Uterus (tissue), 3 donors: ENCODE measurements at regions not wholly inside any gene's neighbourhood (a gene's known extent, or its start where the extent isn't known, plus 50 kb on each side); places are given as distances from the start of the nearest gene placed in this dataset.
A peak's percentile ranks its signal among the peaks of the same experiment; 100 is the strongest.

Experiments
- DNase-seq, 2 donors: peaks; one replicate each; pipeline ENCODE4 v3.0.0-alpha.2; 2019 to 2020
- H3K27ac ChIP-seq, 2 donors: fragments of 200-600 bp; sonication (generic); 1 replicate in 1 of 2; 2 replicates in 1 of 2; pipeline ENCODE4 v1.5.1; 2016 to 2018
- H3K27me3 ChIP-seq, 2 donors: fragments of 200-600 bp; sonication (generic); one replicate each; pipeline ENCODE4 v1.5.1; 2018 to 2019; ENCODE audit warnings: control low read depth in 1 of 2
- H3K36me3 ChIP-seq, 2 donors: fragments of 200-600 bp; sonication (generic); one replicate each; pipeline ENCODE4 v1.5.1; 2019; ENCODE audit warnings: control low read depth in 1 of 2
- H3K4me1 ChIP-seq, 2 donors: fragments of 200-600 bp; sonication (generic); one replicate each; pipeline ENCODE4 v1.5.1; 2018 to 2019; ENCODE audit warnings: control low read depth in 1 of 2
- H3K4me3 ChIP-seq, 2 donors: fragments of 200-600 bp; sonication (generic); 1 replicate in 1 of 2; 2 replicates in 1 of 2; pipeline ENCODE4 v1.5.1; 2018 to 2019; ENCODE audit warnings: mild to moderate bottlenecking in 1 of 2
- H3K9me3 ChIP-seq, 2 donors: fragments of 200-600 bp; sonication (generic); one replicate each; pipeline ENCODE4 v1.5.1; 2019; ENCODE audit warnings: control low read depth in 1 of 2
- CTCF ChIP-seq, 4 experiments: fragments of 200-600 bp in 2 of 4; fragments of 450-650 bp in 2 of 4; sonication (generic) in 2 of 4; IDR thresholded peaks; one replicate each; pipeline ENCODE4 v1.5.1; 2016 to 2019; ENCODE audit warnings: antibody characterized with exemption in 4 of 4, mild to moderate bottlenecking in 2 of 4, moderate library complexity in 1 of 4
- POLR2A ChIP-seq, 2 donors: fragments of 450-650 bp; IDR thresholded peaks; one replicate each; pipeline ENCODE4 v1.6.1; 2016; ENCODE audit warnings: antibody characterized with exemption in 2 of 2, mild to moderate bottlenecking in 1 of 2, moderate library complexity in 1 of 2
- intact Hi-C: fragments of 100-400 bp; cut with DNase I; formaldehyde crosslinking; loops from one replicate; pipeline ENCODE4 v1.15.1; 2023; ENCODE audit warnings: low total_unique reads
- donor health status: DM: yes; HTN: yes; CAD: no.

- intact Hi-C loops, result no loop called here
- H3K27ac ChIP-seq, result no peak overlapping the region
- H3K9me3 ChIP-seq, result no peaks in the 10 kb centered on the region
- no peak overlapping the region for H3K4me3 ChIP-seq
- H3K36me3 ChIP-seq, result no peaks in the 10 kb centered on the region
- DNase-seq, result no peak
- H3K27me3 ChIP-seq, result peaks cover 0 to 7% of the 10 kb centered on the region in 2 donors
- no peaks in the 10 kb centered on the region for H3K4me1 ChIP-seq
- TF ChIP-seq CTCF (IDR thresholded peaks at IDR 0.05), result no peak
- TF ChIP-seq POLR2A (IDR thresholded peaks at IDR 0.05), result no peak
Observed at GRCh38 chr1:208648146-208648545, 404.0 kb upstream of the PLXNA2 start.

- intact Hi-C loops, result no loop called here
- DNase-seq, result peak; percentile 16 to 19
- Histone ChIP-seq H3K27ac (no peak overlapping the region), H3K9me3 (no peaks in the 10 kb centered on the region), H3K4me3 (no peak overlapping the region), H3K36me3 (no peaks in the 10 kb centered on the region), H3K27me3 (peaks cover 0 to 7% of the 10 kb centered on the region in 2 donors), H3K4me1 (no peaks in the 10 kb centered on the region)
- TF ChIP-seq CTCF (IDR thresholded peaks at IDR 0.05) (peak; percentile 59 to 64 (median 62)), POLR2A (IDR thresholded peaks at IDR 0.05) (no peak)
Observed at GRCh38 chr1:208652296-208653160, 408.3 kb upstream of the PLXNA2 start.

DNA sequence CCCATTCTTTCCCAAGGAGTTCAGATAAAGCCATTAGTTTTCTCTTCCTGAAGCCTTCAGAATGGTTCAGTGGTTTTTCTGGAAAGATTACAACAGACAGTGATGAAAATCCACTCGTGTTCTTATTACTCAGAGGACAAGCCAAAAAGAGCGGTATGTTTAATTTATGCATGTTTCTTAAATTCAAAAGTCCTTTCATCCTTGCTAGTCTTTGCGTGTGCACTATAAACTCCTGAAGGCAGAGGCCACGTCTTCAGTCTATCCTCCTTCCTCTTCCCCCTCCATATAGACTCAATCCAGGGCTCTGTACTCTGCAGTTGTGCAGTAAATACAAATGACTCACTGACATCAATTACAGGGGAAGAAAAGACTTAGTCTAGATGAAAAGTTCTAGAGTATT, 409.2 kb upstream of the PLXNA2 start:
- Histone ChIP-seq H3K27me3 (peaks cover 0 to 7% of the 10 kb centered on the region in 2 donors), H3K27ac (no peak overlapping the region), H3K9me3 (no peaks in the 10 kb centered on the region), H3K4me3 (no peak overlapping the region), H3K4me1 (no peaks in the 10 kb centered on the region), H3K36me3 (no peaks in the 10 kb centered on the region)
- no peak for TF ChIP-seq POLR2A (IDR thresholded peaks at IDR 0.05)
- intact Hi-C loops, result no loop called here
- DNase-seq, result no peak

GRCh38 chr1:208654241-208654640, 410.1 kb upstream of the PLXNA2 start:
- Histone ChIP-seq H3K36me3 (no peaks in the 10 kb centered on the region), H3K4me1 (no peaks in the 10 kb centered on the region), H3K27ac (no peak overlapping the region), H3K27me3 (no peaks in the 10 kb centered on the region), H3K4me3 (no peak overlapping the region), H3K9me3 (no peaks in the 10 kb centered on the region)
- DNase-seq, result no peak
- TF ChIP-seq POLR2A (IDR thresholded peaks at IDR 0.05), result no peak
- TF ChIP-seq CTCF (IDR thresholded peaks at IDR 0.05), result no peak
- intact Hi-C loops, result no loop called here

- Histone ChIP-seq H3K27ac (no peak overlapping the region), H3K4me3 (no peak overlapping the region), H3K27me3 (no peaks in the 10 kb centered on the region), H3K36me3 (no peaks in the 10 kb centered on the region), H3K9me3 (no peaks in the 10 kb centered on the region), H3K4me1 (no peaks in the 10 kb centered on the region)
- TF ChIP-seq CTCF (IDR thresholded peaks at IDR 0.05), result no peak
- intact Hi-C loops, result no loop called here
- DNase-seq, result no peak
Observed at GRCh38 chr1:208665936-208666335, 421.8 kb upstream of the PLXNA2 start.
